NCI-H345 treated with DMSO at 0.1 percent for 48 hours (cell line): ENCODE measurements at regions not wholly inside any gene's neighbourhood (a gene's known extent, or its start where the extent isn't known, plus 50 kb on each side); places are given as distances from the start of the nearest gene placed in this dataset.
"Not testable (repeated sequence)": the region's sequence is repeated elsewhere in the genome, so short reads cannot be mapped to it uniquely, and the experiment has no call there.

ENCODE experiments used
- DNase-seq: peaks from one replicate; lab custom pipeline; 2025; ENCODE audit not compliant: unreplicated experiment; lab: John Stamatoyannopoulos, UW

- DNase-seq, result no peak
Observed at GRCh38 chr6:170199716-170200115, 91.2 kb downstream of the DLL1 start.

DNA sequence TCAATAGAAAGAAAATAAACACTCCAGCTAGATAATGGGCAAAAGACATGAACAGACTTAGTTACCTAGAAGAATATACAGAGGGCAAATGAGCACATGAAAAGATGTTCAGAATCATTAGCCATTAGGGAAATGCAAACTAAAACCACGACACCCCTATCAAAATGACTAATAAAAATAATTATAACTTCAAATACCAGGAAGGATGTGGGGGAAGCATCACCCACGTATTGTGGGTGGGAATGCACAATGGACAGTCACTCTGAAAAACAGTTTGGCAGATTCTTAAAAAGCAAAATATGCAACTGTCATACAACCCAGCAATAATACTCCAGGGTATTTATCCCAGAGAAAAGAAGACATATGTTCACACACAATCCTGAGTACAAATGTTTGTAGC, 92.6 kb downstream of the DLL1 start:
- DNase-seq, result no peak

GRCh38 chr6:170193326-170193821, 97.5 kb downstream of the DLL1 start:
- DNase-seq, result no peak

GRCh38 chr6:170192905-170193304, 98.0 kb downstream of the DLL1 start:
- DNase-seq, result no peak

- not testable (repeated sequence) for DNase-seq
Observed at GRCh38 chr6:170192101-170192500, 98.8 kb downstream of the DLL1 start.

DNA sequence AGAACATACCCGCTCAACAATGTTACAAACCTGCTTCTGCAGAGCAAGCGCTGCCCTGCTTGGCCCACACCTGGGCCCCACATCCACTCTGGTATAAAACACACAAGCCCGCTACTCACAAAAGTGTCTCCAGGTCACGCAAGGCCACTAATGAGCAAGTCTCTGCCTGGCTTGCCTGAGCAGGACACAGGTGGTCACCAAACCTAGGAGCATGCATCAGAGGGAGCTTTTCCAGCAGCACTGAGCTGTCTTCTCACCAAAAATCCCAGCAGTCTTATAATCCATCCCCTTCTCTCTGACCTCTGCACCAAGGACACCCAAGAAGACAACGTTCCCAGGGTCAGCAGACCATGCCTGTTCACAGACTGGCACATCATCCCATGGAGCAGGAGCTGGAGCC, 100.8 kb downstream of the DLL1 start:
- no peak for DNase-seq

GRCh38 chr6:170189236-170189635, 101.6 kb downstream of the DLL1 start:
- DNase-seq, result no peak

- DNase-seq, result no peak
Observed at GRCh38 chr6:170188571-170189001, 102.3 kb downstream of the DLL1 start.

- no peak for DNase-seq
Observed at GRCh38 chr6:170187669-170188566, 103.0 kb downstream of the DLL1 start.

GRCh38 chr6:170186941-170187668, 103.8 kb downstream of the DLL1 start:
- DNase-seq, result no peak

DNA sequence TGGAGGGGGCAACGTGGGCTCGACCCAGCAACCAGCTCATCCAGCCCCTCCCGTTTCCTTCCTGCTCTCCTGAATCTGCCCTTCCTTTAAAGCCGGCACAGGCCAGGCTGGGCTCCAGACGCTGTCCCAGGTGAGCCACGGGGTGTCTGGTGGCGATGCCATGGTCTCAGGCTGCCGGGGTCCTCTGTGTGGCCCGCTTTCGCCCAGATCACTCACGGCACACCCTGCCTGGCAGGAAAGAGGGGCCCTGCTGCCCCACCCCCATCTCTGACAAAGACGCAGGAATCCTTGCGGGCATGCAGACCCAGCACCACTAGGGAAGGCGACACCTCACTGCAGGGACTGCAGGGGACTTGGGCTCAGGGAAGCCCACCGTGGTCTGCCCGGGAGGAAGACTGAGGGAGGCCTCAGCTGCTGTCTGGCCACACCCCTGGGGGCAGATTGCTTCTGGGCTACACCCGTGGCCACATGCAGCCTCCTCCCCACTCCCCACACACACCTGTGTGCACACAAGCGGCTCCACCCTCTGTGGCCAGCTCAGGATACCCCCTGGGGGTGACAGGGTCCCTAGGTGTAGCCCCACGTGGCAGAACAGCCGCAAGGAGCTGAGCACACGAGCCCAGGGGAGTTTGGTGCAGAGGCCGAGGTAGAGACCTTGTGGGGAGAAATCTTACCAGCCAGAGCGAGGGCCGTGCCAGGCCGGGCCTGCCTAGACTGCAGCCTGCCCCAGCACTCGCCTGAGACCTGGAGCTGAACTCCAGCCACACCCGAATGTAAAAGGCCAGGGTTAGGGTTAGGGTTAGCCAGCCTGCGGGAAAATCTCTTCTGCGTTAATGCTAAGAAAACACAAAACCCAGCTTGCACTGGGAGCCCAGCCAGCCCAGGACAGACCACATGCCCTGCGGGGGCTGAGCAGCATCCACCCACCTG, 104.6 kb downstream of the DLL1 start:
- no peak for DNase-seq

DNA sequence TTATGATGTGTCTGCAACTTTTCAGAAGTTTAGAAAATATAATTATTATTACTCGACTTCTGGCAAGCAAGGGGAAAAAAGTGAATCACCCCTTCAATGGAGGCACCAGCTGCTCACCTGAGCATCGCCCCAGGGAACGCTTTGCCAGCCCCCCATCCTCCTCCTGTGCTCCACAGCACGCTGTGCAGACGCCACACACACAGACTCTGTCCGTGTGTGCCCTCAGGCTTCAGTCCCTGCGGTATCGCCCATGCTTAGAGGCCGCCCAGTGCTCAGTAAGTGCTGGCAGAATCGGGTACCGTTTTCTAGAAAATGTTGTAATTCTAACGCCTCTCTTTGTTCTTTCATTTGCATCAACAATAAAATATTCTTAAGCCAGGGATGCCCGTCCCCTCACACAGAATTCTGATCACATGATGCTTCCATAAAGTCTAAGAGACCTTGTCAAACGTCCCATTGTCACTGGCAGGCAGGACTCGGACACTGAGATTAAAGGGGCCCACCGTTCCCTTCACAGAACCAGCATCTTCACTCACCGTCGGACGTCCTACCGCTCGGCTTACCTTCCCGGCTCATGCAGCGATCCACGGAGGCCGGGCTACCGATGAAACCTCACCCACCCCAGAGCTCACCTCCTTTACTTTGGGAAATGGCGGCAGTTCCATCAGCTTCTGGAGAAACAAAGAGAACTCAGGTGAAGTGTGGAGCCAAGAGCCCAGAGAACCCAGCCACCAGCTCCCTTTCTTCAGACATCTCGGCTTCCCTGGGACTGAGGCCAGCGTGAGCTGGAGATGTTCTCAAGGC, 105.5 kb downstream of the DLL1 start:
- DNase-seq, result no peak

DNA sequence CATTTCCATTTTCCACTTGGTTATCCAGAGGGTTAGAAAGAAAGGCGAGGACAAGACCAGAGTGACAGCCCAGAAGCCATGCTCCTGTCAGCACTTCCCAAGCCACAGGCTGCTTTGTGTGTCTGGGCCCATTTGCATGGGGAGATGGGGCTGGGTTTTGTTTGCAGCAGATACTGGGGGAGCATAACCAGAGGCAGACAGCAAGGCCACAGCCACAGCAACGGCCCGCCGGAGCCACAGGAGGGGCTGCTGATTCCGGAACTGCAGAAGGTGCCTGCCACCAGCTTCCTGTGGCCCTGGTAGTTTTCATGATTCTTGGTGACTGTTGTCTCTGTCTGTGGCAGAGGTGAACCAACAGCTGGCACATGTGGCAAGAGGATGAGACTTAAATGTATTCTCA, 106.6 kb downstream of the DLL1 start:
- no peak for DNase-seq

GRCh38 chr6:170183521-170183920, 107.4 kb downstream of the DLL1 start:
- no peak for DNase-seq

DNA sequence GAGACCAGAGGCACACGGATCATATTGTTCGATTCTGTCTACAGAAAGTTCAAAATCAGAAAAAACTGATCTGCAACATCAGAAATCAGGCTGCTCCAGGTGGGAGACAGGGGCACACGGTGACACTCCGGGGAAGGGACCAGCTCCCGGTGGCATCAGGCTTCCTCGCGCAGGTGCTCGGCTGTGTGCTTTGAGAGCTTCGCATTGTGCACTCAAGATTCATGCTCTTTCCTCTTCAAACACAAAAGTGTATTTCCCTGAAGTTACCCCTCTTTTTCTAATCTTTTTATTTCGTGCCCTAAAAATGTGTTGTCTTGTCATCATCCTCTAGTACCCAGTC, 108.1 kb downstream of the DLL1 start:
- DNase-seq, result no peak

- DNase-seq, result no peak
Observed at GRCh38 chr6:170182093-170182780, 108.6 kb downstream of the DLL1 start.

DNA sequence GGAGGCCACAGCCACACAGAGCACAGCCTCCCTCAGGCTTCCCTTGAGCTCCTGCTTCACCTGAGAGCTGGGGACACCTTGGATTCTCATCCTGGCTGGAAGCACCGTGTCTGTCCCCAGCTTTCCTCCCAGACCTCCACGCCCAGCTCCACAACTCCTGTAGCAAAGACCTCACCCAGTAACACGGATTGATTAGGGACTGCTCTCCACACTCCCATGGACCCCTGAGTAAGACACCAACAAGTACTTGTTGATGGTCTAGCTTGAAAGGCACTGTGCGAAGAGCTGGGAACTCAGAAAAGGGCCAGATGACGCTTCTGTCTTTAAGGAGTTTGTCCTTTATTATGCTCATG, 109.6 kb downstream of the DLL1 start:
- no peak for DNase-seq

DNA sequence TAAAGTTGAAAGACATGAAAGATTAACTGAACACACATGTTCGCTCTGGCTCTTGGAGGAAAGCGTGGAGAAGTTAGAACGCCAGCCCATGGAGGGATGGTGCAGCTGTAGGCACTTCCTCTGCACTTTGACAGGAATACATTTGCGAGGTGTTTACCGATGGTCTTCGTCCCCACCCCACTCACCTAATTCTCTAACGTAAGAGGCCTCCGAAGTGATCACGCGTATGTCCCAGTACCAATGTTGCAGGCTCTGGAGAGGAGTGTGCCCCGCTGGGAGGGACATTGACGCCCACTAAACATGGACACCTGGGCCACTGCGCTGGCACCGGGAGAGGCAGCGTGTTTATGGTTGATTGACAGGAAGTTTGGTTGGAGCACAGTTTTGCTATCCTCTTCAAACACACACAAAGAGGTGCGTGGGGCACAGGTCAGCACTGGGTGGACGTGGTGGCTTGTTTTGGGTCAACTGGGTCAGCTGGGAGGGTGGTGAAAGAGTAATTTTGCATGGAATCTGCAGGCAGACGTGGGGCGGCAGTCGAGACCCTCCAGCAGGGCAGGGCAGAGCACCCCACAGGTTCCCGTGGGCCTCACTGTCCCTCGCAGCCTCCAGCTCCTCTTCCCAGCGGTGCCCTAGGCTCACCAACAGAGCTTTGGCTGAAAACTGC, 110.1 kb downstream of the DLL1 start:
- DNase-seq, result no peak

DNA sequence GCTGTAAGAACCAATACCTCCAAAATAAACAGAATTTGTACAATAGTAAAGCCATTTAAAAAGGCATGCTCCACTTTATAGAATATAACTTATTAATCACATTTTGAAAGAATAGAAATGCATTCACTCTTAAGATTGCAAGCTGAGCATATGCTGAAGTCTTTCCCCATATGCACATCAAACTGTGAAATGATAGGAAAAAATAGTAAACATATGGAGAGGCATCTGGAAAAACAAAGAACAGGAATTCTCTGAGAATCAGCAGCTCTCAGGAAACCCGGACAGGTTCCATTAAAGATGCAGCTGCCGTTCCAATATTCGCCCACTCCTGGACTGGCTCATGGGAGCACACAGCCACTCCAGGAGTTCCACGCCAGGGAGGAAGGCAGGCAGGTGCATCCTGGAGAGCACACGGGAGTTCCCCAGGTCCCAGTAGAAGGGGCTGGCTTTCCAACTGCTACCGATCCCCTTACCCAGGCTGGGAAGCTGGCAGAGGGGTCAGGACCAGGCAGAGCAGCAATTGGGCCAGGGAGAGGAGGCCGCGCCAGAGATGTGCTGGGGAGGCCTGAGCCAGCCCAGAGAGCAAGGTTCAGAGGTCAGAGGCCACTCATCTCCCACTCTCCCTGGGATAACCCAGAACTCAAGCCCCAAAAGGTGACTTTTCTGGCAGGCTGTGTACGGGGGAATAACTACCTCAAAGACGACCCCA, 111.1 kb downstream of the DLL1 start:
- DNase-seq, result no peak
